SJSA1 (cell line): ENCODE measurements at regions not wholly inside any gene's neighbourhood (a gene's known extent, or its start where the extent isn't known, plus 50 kb on each side); places are given as distances from the start of the nearest gene placed in this dataset.
"Not testable (repeated sequence)": the region's sequence is repeated elsewhere in the genome, so short reads cannot be mapped to it uniquely, and the experiment has no call there.

Experiments
- DNase-seq, 2 experiments: peaks; one replicate each; pipeline ENCODE4 v3.0.0-alpha.2; 2015 to 2020; ENCODE audit warnings: low spot score in 2 of 2, low read depth in 1 of 2
- H3K27ac ChIP-seq: fragments of 250-450 bp; sonication (Bioruptor Pico); 2 replicates; pipeline ENCODE4 v1.5.1; 2020; ENCODE audit warnings: mild to moderate bottlenecking, moderate library complexity
- H3K27me3 ChIP-seq: fragments of 250-450 bp; sonication (Bioruptor Pico); replicated peaks from 2 replicates; pipeline ENCODE4 v1.5.1; 2020; ENCODE audit warnings: mild to moderate bottlenecking, moderate library complexity
- H3K36me3 ChIP-seq: fragments of 250-450 bp; sonication (Bioruptor Pico); 2 replicates; pipeline ENCODE4 v1.5.1; 2020; ENCODE audit warnings: mild to moderate bottlenecking
- H3K4me1 ChIP-seq: fragments of 250-450 bp; sonication (Bioruptor Pico); replicated peaks from 2 replicates; pipeline ENCODE4 v1.6.1; 2021; ENCODE audit warnings: mild to moderate bottlenecking
- H3K4me3 ChIP-seq: fragments of 250-450 bp; sonication (Bioruptor Pico); 2 replicates; pipeline ENCODE4 v1.5.1; 2020; ENCODE audit warnings: mild to moderate bottlenecking
- H3K9me3 ChIP-seq: fragments of 250-450 bp; sonication (Bioruptor Pico); replicated peaks from 2 replicates; pipeline ENCODE4 v1.5.1; 2020; ENCODE audit warnings: mild to moderate bottlenecking

GRCh38 chr10:3382092-3382491, 209.5 kb upstream of the PITRM1 start:
- no peaks in the 10 kb centered on the region for H3K4me1 ChIP-seq
- H3K27ac ChIP-seq = no peak overlapping the region
- H3K27me3 ChIP-seq = no peaks in the 10 kb centered on the region
- DNase-seq = no peak
- H3K36me3 ChIP-seq = no peaks in the 10 kb centered on the region
- H3K9me3 ChIP-seq = no peaks in the 10 kb centered on the region
- H3K4me3 ChIP-seq = no peak overlapping the region

DNA sequence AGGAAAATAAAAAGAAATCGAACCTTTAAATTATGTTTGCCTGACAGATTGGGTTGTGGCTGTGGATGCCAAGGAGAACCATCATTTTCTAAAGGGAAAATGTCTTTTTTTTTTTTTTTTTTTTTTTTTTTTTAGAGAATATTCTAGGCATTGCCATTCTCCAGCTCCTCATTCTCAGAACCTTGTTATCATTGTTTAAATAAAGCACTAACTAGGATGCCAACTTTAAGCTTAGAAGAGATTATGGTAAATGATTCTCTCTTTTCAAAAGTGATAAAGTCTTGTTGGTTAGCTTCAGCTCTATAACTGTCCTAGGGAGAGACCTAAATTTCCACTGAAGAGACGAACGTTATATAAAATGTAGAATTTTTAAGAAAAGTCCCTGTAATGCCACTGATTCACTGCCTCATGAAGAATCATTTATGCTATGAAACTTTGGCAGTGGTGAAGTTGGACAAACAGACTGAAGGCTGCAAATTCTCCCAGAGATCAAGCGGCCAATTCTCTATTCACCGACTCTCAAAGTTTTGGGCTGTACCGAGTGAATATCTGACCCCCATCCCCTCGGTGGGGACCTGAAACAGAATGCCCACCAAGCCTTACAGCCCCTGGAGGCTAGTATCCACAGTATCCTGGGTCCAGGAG, 207.9 kb upstream of the PITRM1 start:
- Histone ChIP-seq H3K27me3 (no peaks in the 10 kb centered on the region), H3K27ac (no peak overlapping the region), H3K4me3 (no peak overlapping the region), H3K9me3 (no peaks in the 10 kb centered on the region), H3K36me3 (no peaks in the 10 kb centered on the region), H3K4me1 (no peaks in the 10 kb centered on the region)
- DNase-seq = no peak

DNA sequence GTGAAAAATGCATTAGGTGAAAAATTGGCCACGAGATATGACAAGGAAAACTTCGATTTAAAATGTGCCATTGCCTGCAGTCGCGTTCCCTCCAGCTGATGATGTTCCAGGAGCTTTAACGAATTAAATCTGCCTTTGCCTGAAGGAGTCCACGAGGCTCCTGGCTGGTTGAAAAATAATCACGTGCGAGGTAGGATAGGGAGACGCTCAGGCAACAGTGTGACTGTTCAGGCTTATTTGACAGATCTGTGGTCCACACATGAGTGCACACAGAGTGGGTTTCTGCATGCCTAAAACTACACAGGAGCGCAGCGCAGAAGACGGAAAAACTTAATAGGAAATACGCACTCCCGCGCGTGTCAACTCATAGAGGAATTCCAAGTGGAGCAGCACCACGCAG, 204.0 kb upstream of the PITRM1 start:
- DNase-seq = no peak
- no peak overlapping the region for H3K27ac ChIP-seq
- no peaks in the 10 kb centered on the region for H3K36me3 ChIP-seq
- no peaks in the 10 kb centered on the region for H3K27me3 ChIP-seq
- no peaks in the 10 kb centered on the region for H3K9me3 ChIP-seq
- no peak overlapping the region for H3K4me3 ChIP-seq
- no peaks in the 10 kb centered on the region for H3K4me1 ChIP-seq

DNA sequence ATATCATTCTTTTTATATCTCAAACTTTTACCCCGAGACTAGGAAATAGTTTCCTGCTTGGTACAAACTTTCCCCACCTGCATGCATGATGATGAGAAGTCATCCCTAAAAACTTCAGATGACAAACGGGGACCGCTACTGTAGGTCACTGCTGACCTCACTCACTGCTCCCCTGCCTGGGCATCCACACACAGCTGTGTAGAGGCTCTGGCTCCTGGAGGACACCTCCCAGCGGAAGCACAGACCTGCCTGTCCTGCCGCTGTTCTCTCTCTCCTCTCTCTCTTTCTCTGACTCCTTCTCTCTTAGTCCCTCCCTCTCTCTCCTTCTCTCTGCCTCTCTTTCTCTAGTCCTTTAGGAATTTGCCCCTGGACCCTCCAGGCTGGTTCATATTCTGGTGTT, 202.9 kb upstream of the PITRM1 start:
- Histone ChIP-seq H3K27me3 (no peaks in the 10 kb centered on the region), H3K4me1 (no peaks in the 10 kb centered on the region), H3K9me3 (no peaks in the 10 kb centered on the region), H3K4me3 (no peak overlapping the region), H3K36me3 (no peaks in the 10 kb centered on the region), H3K27ac (no peak overlapping the region)
- DNase-seq = no peak

- Histone ChIP-seq H3K27ac (no peak overlapping the region), H3K9me3 (no peaks in the 10 kb centered on the region), H3K27me3 (no peaks in the 10 kb centered on the region), H3K4me1 (no peaks in the 10 kb centered on the region), H3K36me3 (no peaks in the 10 kb centered on the region), H3K4me3 (no peak overlapping the region)
- DNase-seq = no peak
Measured at GRCh38 chr10:3374914-3375313, 202.3 kb upstream of the PITRM1 start.

DNA sequence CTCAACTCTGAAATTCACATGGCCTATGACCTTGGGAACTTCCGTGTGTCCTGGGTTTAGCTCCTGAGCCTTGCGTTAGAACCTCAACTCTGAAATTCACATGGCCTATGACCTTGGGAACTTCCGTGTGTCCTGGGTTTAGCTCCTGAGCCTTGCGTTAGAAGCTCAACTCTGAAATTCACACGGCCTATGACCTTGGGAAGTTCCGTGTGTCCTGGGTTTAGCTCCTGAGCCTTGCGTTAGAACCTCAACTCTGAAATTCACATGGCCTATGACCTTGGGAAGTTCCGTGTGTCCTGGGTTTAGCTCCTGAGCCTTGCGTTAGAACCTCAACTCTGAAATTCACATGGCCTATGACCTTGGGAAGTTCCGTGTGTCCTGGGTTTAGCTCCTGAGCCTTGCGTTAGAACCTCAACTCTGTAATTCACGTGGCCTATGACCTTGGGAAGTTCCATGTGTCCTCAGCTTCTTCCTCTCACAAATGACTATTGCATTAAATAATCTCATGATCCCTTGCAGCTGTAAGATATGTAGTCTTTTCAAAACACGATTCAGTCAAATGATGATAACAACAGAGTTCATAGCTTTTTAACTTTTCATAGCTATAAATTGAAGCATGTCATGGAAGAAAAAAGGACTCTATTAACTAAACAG, 200.9 kb upstream of the PITRM1 start:
- not testable (repeated sequence) for H3K36me3 ChIP-seq, H3K27me3 ChIP-seq, H3K4me3 ChIP-seq, H3K27ac ChIP-seq, DNase-seq, H3K4me1 ChIP-seq, H3K9me3 ChIP-seq

- Histone ChIP-seq H3K27me3 (no peaks in the 10 kb centered on the region), H3K27ac (no peak overlapping the region), H3K4me1 (no peaks in the 10 kb centered on the region), H3K4me3 (no peak overlapping the region), H3K36me3 (no peaks in the 10 kb centered on the region), H3K9me3 (no peaks in the 10 kb centered on the region)
- no peak for DNase-seq
Measured at GRCh38 chr10:3372281-3372680, 199.7 kb upstream of the PITRM1 start.

DNA sequence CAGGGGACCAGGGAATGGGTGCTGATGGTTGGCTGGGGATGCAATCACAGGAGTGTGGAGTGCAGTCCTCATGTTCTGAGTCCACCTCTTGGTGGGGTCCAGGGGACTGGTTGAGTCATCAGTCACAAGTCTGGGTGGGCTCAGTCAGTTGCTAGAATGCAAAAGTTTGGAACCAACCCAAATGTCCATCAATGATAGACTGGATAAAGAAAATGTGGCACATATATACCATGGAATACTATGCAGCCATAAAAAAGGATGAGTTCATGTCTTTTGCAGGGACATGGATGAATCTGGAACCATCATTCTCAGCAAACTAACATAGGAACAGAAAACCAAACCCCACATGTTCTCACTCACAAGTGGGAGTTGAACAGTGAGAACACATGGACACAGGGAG, 199.0 kb upstream of the PITRM1 start:
- H3K27ac ChIP-seq, H3K36me3 ChIP-seq, H3K4me1 ChIP-seq, H3K27me3 ChIP-seq, H3K4me3 ChIP-seq, DNase-seq, H3K9me3 ChIP-seq: not testable (repeated sequence)

- H3K27me3 ChIP-seq = no peaks in the 10 kb centered on the region
- H3K27ac ChIP-seq = no peak overlapping the region
- no peaks in the 10 kb centered on the region for H3K36me3 ChIP-seq
- peaks cover 8% of the 10 kb centered on the region for H3K4me1 ChIP-seq
- peaks cover 6% of the 10 kb centered on the region for H3K9me3 ChIP-seq
- H3K4me3 ChIP-seq = no peak overlapping the region
- DNase-seq = no peak
Measured at GRCh38 chr10:3366735-3367405, 194.3 kb upstream of the PITRM1 start.

DNA sequence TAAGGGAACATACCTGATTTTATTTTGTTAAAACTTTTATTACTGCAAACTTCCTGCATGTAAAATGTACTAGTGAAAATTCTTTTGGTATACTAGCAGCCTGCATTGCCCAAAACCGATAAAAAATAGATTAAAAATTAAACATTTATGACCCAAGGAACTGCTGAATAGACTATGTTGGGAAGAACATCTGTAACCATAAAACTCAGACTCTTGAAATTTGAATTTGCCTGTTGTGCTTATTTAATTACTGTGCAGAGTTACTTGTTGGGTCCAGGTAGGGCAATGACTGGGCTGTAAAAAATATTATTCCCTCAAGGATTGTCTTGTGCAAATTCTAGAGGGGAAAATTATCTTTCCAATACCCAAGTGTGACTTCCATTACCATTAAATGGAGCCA, 193.5 kb upstream of the PITRM1 start:
- Histone ChIP-seq H3K4me1 (peaks cover 8% of the 10 kb centered on the region), H3K36me3 (no peaks in the 10 kb centered on the region), H3K9me3 (peaks cover 14% of the 10 kb centered on the region), H3K27me3 (no peaks in the 10 kb centered on the region), H3K27ac (no peak overlapping the region), H3K4me3 (no peak overlapping the region)
- no peak for DNase-seq

GRCh38 chr10:3365630-3366029, 193.0 kb upstream of the PITRM1 start:
- DNase-seq = no peak
- H3K4me3 ChIP-seq = no peak overlapping the region
- peaks cover 8% of the 10 kb centered on the region for H3K4me1 ChIP-seq
- H3K36me3 ChIP-seq = no peaks in the 10 kb centered on the region
- no peak overlapping the region for H3K27ac ChIP-seq
- H3K9me3 ChIP-seq = peaks cover 18% of the 10 kb centered on the region
- no peaks in the 10 kb centered on the region for H3K27me3 ChIP-seq

GRCh38 chr10:3364768-3365480, 192.3 kb upstream of the PITRM1 start:
- Histone ChIP-seq H3K27ac (no peak overlapping the region), H3K36me3 (no peaks in the 10 kb centered on the region), H3K4me1 (peaks cover 8% of the 10 kb centered on the region), H3K9me3 (peaks cover 18% of the 10 kb centered on the region), H3K4me3 (no peak overlapping the region), H3K27me3 (no peaks in the 10 kb centered on the region)
- no peak for DNase-seq

GRCh38 chr10:3363311-3364045, 190.9 kb upstream of the PITRM1 start:
- DNase-seq = no peak
- Histone ChIP-seq H3K9me3 (peaks cover 18% of the 10 kb centered on the region), H3K27ac (no peak overlapping the region)

More at GRCh38 chr10:3363311-3364045, 190.9 kb upstream of the PITRM1 start:
- H3K27me3 ChIP-seq = no peaks in the 10 kb centered on the region
- no peaks in the 10 kb centered on the region for H3K36me3 ChIP-seq
- H3K4me3 ChIP-seq = no peak overlapping the region
- peaks cover 8% of the 10 kb centered on the region for H3K4me1 ChIP-seq
